Subcutaneous abdominal adipose tissue (tissue), 5 donors: ENCODE measurements at regions not wholly inside any gene's neighbourhood (a gene's known extent, or its start where the extent isn't known, plus 50 kb on each side); places are given as distances from the start of the nearest gene placed in this dataset.

Experiments
- H3K27ac ChIP-seq: one replicate; pipeline ENCODE4 v1.7.0; 2013; ENCODE audit warnings: low read depth, mild to moderate bottlenecking, inconsistent platforms, low read length, moderate library complexity
- H3K27me3 ChIP-seq, 5 donors: one replicate each; pipeline ENCODE4 v1.7.0; 2013; ENCODE audit warnings: low read length in 5 of 5, inconsistent platforms in 1 of 5; ENCODE audit not compliant: control insufficient read depth in 5 of 5, insufficient read depth in 4 of 5
- H3K36me3 ChIP-seq, 5 donors: one replicate each; pipeline ENCODE4 v1.7.0; 2013; ENCODE audit warnings: low read length in 5 of 5; ENCODE audit not compliant: control insufficient read depth in 5 of 5, insufficient read depth in 5 of 5
- H3K4me1 ChIP-seq, 5 donors: one replicate each; pipeline ENCODE4 v1.7.0; 2013; ENCODE audit warnings: low read length in 5 of 5, mild to moderate bottlenecking in 3 of 5, moderate library complexity in 1 of 5; ENCODE audit not compliant: control insufficient read depth in 5 of 5, insufficient read depth in 5 of 5
- H3K4me3 ChIP-seq, 5 donors: one replicate each; pipeline ENCODE4 v1.7.0; 2013; ENCODE audit warnings: low read length in 5 of 5, low read depth in 1 of 5
- H3K9ac ChIP-seq, 5 donors: one replicate each; pipeline ENCODE4 v1.7.0; 2013; ENCODE audit warnings: low read length in 5 of 5, mild to moderate bottlenecking in 4 of 5, moderate library complexity in 3 of 5
- H3K9me3 ChIP-seq, 5 donors: one replicate each; pipeline ENCODE4 v1.7.0; 2013; ENCODE audit warnings: low read length in 5 of 5; ENCODE audit not compliant: control insufficient read depth in 5 of 5
- donor health status: healthy.
- donor health status: healthy.
- donor health status: healthy.
- donor health status: healthy.
- donor health status: healthy.

- peaks cover 5 to 21% (median 14%) of the 10 kb centered on the region in 5 donors for H3K9me3 ChIP-seq
- H3K4me1 ChIP-seq, result no peaks in the 10 kb centered on the region
- no peak overlapping the region for H3K27ac ChIP-seq
- peak overlapping the region in 1 of 5 donors; percentile 2 for H3K9ac ChIP-seq
- H3K4me3 ChIP-seq, result peak overlapping the region in 3 of 5 donors; percentile 17 to 39 (median 37)
- peaks cover 0 to 2% (median 0%) of the 10 kb centered on the region in 5 donors for H3K36me3 ChIP-seq
- H3K27me3 ChIP-seq, result no peaks in the 10 kb centered on the region
These were observed 83.1 kb upstream of the OXGR1 start for GRCh38 chr13:97077341-97077740.

DNA sequence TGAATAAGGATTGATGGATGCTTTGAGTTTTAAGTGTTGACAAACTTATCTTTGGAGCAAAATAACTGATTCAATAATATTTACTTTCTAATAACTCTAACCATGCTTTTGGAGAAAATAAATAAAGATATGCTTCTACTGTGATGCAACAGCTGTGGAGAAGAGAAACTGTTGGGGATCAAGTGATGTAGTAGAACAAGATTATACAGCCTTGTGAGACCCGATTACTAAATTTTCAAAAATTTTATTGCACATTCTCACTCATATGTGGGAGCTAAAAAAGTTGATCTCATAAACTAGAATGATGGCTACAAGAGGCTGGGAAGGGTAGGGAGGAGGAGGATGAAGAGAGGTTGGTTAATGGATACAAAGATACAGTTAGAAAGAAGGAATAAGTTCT, 85.5 kb upstream of the OXGR1 start:
- H3K9me3 ChIP-seq, result peaks cover 0 to 6% (median 5%) of the 10 kb centered on the region in 5 donors
- no peak overlapping the region for H3K9ac ChIP-seq
- H3K27me3 ChIP-seq, result no peaks in the 10 kb centered on the region
- H3K36me3 ChIP-seq, result no peaks in the 10 kb centered on the region
- H3K4me3 ChIP-seq, result no peak overlapping the region
- no peak overlapping the region for H3K27ac ChIP-seq
- H3K4me1 ChIP-seq, result no peaks in the 10 kb centered on the region

DNA sequence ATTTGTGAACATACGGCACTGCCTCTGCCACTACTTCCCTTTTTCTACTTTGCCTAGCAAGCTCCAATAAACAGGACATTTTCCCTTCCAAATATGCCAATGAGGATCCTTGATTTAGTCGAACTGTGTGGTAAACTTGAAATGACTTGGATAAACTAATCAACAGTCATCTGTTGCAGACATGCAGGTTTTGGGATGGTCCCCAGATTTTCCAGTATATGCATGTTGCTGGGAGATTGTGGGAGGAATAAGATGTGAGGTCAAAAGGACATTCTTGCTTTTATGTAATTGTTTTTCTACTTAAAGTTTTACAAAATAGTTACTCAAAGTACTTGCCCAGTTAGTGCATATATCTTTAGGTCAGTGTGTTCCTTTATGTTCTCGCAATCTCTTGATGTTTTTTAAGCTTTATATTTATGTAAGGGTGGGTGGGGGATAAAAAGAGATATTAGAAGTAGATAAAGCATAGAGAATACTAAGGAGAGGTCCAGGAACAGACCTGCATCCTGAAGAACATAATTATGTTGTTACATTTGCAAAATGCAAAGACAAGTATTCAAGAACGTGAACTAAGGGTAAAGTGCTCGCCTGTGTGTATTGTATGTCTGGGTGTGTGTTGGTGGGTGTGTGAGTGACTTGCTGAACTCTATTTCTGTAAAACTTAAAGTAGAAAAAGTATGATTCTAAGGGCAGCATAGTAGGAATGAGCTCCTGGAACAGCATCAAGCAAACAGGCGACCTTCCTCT, 88.4 kb upstream of the OXGR1 start:
- no peaks in the 10 kb centered on the region for H3K36me3 ChIP-seq
- H3K4me3 ChIP-seq, result no peak overlapping the region
- H3K4me1 ChIP-seq, result no peaks in the 10 kb centered on the region
- no peaks in the 10 kb centered on the region for H3K27me3 ChIP-seq
- no peak overlapping the region for H3K27ac ChIP-seq
- H3K9me3 ChIP-seq, result peaks cover 0 to 7% (median 4%) of the 10 kb centered on the region in 5 donors
- no peak overlapping the region for H3K9ac ChIP-seq

GRCh38 chr13:97091196-97091595, 96.9 kb upstream of the OXGR1 start:
- no peak overlapping the region for H3K4me3 ChIP-seq
- H3K4me1 ChIP-seq, result no peaks in the 10 kb centered on the region
- peaks cover 0 to 9% (median 4%) of the 10 kb centered on the region in 5 donors for H3K9me3 ChIP-seq
- no peak overlapping the region for H3K27ac ChIP-seq
- H3K36me3 ChIP-seq, result no peaks in the 10 kb centered on the region
- H3K9ac ChIP-seq, result no peak overlapping the region
- H3K27me3 ChIP-seq, result no peaks in the 10 kb centered on the region

DNA sequence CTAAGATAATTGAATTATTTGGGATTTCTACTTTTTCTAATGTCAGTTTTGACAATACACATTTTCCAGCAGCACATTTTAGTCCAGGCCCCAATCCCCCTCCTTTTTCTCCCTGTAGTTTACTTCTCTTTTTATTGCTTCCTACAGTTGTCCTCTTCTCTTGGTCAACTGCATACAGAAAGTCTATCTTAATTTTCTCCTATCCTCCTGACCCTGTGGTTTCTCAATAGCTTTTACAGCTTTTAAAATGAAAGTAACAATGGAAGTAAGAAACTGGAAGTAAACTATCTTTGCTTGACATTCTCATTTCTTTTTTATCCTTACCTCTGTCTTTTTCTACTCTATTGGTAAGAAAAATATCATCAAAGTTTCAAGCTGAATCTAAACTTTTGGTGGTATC, 106.5 kb upstream of the OXGR1 start:
- Histone ChIP-seq H3K27me3 (no peaks in the 10 kb centered on the region), H3K9ac (no peak overlapping the region), H3K27ac (no peak overlapping the region), H3K36me3 (no peaks in the 10 kb centered on the region), H3K9me3 (peaks cover 0 to 4% (median 0%) of the 10 kb centered on the region in 5 donors), H3K4me1 (no peaks in the 10 kb centered on the region), H3K4me3 (no peak overlapping the region)

DNA sequence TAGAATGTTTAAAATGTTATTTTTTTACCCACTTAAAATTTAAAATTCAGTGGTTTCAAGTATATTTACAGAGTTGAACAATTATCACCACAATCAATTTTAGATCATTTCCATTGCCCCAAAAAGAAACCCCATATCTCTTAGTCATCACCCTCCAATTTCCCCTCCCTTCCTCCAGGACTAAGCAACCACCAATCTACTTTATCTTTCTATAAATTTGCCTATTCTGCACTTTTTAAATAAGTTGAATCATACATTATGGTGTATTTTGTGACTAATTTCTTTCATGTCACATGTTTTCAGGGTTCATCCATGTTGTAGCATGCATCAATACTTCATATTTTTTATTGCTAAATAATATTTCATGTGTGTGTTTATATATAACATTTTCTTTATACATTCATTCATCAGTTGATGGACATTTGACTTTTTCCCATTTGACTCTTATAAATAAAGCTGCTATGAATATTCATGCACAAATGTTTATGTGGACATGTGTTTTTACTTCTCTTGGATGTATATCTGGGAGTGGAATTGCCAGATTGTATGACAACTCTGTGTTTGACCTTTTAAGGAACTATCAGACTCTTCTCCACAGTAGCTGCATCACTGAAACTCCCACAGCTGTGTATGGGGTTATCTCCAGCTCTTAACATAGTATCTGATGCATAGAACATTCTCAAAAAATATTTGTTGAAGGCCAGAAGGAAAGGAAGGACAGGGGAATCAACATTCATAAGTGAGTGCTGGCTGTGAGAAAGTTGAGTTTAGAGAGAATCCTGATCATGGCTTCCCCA, 107.8 kb upstream of the OXGR1 start:
- H3K4me1 ChIP-seq, result no peaks in the 10 kb centered on the region
- no peaks in the 10 kb centered on the region for H3K36me3 ChIP-seq
- H3K9ac ChIP-seq, result no peak overlapping the region
- no peak overlapping the region for H3K4me3 ChIP-seq
- H3K27me3 ChIP-seq, result no peaks in the 10 kb centered on the region
- peaks cover 0 to 4% (median 0%) of the 10 kb centered on the region in 5 donors for H3K9me3 ChIP-seq
- H3K27ac ChIP-seq, result no peak overlapping the region

GRCh38 chr13:97106323-97106722, 112.0 kb upstream of the OXGR1 start:
- H3K36me3 ChIP-seq, result no peaks in the 10 kb centered on the region
- no peak overlapping the region for H3K27ac ChIP-seq
- peaks cover 0 to 1% (median 0%) of the 10 kb centered on the region in 5 donors for H3K9me3 ChIP-seq
- no peak overlapping the region for H3K9ac ChIP-seq
- no peak overlapping the region for H3K4me3 ChIP-seq
- peaks cover 0 to 21% (median 10%) of the 10 kb centered on the region in 5 donors for H3K4me1 ChIP-seq
- H3K27me3 ChIP-seq, result no peaks in the 10 kb centered on the region

DNA sequence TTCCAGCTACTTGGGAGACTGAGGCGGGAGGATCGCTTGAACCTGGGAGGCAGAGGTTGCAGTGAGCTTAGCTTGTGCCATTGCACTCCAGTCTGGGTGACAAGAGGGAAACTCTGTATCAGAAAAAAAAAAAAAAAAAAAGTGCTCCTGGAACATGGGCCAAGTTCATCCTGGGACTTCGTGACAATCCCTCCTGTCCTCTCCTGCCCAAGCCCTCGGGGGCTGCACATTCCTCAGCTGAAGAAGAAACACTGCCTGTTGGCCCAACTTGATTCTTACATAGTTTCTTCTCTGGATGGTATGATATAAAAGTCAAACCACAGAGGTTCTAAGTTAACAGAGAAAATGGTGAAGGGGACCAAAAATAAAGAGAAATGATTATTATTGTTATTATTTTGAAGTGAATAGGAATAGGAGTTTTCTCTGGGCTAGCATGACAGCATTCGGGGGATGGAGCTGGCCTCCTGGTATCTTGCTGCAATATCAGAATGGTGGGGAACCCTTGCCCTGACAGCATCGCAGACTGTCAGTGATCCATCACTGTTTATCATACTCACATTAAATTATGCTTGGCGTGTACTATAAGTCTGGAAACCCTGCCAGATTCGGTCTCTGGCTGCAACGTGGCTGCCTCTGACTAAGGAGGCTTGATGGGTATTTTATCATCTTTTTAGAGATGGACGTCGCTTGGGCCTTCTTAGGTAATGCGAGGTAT, 113.7 kb upstream of the OXGR1 start:
- H3K27me3 ChIP-seq, result no peaks in the 10 kb centered on the region
- no peak overlapping the region for H3K4me3 ChIP-seq
- H3K9ac ChIP-seq, result no peak overlapping the region
- H3K36me3 ChIP-seq, result no peaks in the 10 kb centered on the region
- no peaks in the 10 kb centered on the region for H3K9me3 ChIP-seq
- H3K27ac ChIP-seq, result no peak overlapping the region
- H3K4me1 ChIP-seq, result peaks cover 0 to 21% (median 10%) of the 10 kb centered on the region in 5 donors

DNA sequence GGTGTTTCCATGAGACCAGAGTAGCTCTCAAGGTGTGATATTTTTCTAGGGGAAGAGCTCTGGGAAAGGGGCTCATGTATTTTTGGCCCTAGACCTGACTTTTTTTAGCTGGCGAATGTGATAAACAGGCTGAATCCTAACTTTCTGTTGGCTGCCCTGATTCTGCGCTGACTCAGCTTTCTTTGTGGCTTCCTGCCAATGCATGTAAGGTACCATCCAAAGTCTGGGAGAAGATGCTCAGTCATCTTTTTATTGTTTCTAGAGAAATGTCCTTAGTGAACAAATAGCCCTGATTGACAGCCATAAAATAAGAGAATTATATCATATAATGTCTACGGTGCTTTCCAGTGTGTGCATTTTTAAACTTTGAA, 113.6 kb upstream of the MBNL2 start:
- Histone ChIP-seq H3K36me3 (no peaks in the 10 kb centered on the region), H3K9ac (no peak overlapping the region), H3K27ac (no peak overlapping the region), H3K4me3 (no peak overlapping the region), H3K4me1 (peaks cover 0 to 21% (median 10%) of the 10 kb centered on the region in 5 donors), H3K9me3 (no peaks in the 10 kb centered on the region), H3K27me3 (no peaks in the 10 kb centered on the region)

DNA sequence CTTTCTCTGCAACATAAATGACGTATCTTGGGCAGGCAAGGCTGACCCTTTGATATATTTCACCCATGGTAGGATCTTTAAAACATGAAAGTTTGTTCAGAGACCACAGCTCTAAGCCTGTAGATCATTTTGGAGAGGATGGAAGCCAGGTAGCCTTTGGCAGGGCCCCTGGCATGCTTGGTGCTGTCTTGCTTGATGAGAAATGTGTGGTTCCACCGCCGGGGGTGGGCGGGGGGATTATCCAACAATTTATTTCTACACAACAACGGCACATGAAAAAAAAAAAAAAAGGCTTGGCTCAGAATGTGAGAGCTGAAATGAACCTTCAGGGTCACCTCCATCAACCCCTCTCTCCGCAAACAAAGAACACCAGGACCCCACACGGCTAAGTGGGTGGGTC, 112.9 kb upstream of the MBNL2 start:
- Histone ChIP-seq H3K4me1 (peaks cover 0 to 21% (median 10%) of the 10 kb centered on the region in 5 donors), H3K27me3 (no peaks in the 10 kb centered on the region), H3K36me3 (no peaks in the 10 kb centered on the region), H3K9ac (peak overlapping the region in 2 of 5 donors; percentile 21 to 49), H3K27ac (peak overlapping the region; percentile 9), H3K9me3 (no peaks in the 10 kb centered on the region), H3K4me3 (peak overlapping the region in 4 of 5 donors; percentile 43 to 54 (median 50))
